Liver (tissue), 6 donors: ENCODE measurements at regions not wholly inside any gene's neighbourhood (a gene's known extent, or its start where the extent isn't known, plus 50 kb on each side); places are given as distances from the start of the nearest gene placed in this dataset.
"Not testable (repeated sequence)": the region's sequence is repeated elsewhere in the genome, so short reads cannot be mapped to it uniquely, and the experiment has no call there.

Experiments used
- DNase-seq: peaks from one replicate; pipeline ENCODE4 v3.0.0-alpha.2; 2017; ENCODE audit warnings: low spot score
- H3K27ac ChIP-seq, 2 donors: one replicate each; pipeline ENCODE4 v1.7.0; 2013; ENCODE audit warnings: inconsistent platforms in 2 of 2, low read length in 2 of 2, control low read depth in 1 of 2, low read depth in 1 of 2, mild to moderate bottlenecking in 1 of 2
- H3K27me3 ChIP-seq, 4 donors: one replicate each; pipeline versions ENCODE4 v1.6.1 to v1.7.0; 2013; ENCODE audit warnings: low read length in 3 of 4, inconsistent platforms in 1 of 4, mild to moderate bottlenecking in 1 of 4, moderate library complexity in 1 of 4; ENCODE audit not compliant: control insufficient read depth in 4 of 4, insufficient read depth in 4 of 4
- H3K36me3 ChIP-seq, 4 donors: one replicate each; pipeline versions ENCODE4 v1.6.1 to v1.7.0; 2013; ENCODE audit warnings: low read length in 3 of 4, mild to moderate bottlenecking in 3 of 4, low read depth in 1 of 4, moderate library complexity in 1 of 4; ENCODE audit not compliant: control insufficient read depth in 4 of 4, insufficient read depth in 3 of 4
- H3K4me1 ChIP-seq, 4 donors: one replicate each; pipeline versions ENCODE4 v1.6.1 to v1.7.0; 2013; ENCODE audit warnings: low read length in 3 of 4, mild to moderate bottlenecking in 3 of 4, moderate library complexity in 1 of 4; ENCODE audit not compliant: control insufficient read depth in 4 of 4, insufficient read depth in 4 of 4
- H3K4me3 ChIP-seq, 3 donors: one replicate each; pipeline versions ENCODE4 v1.6.1 to v1.7.0; 2013; ENCODE audit warnings: low read length in 3 of 3, control low read depth in 1 of 3, low read depth in 1 of 3, mild to moderate bottlenecking in 1 of 3
- H3K9ac ChIP-seq, 2 donors: one replicate each; pipeline ENCODE4 v1.7.0; 2013; ENCODE audit warnings: low read length in 2 of 2, mild to moderate bottlenecking in 2 of 2, moderate library complexity in 2 of 2, control low read depth in 1 of 2, low read depth in 1 of 2
- H3K9me3 ChIP-seq, 4 donors: one replicate each; pipeline versions ENCODE4 v1.6.1 to v1.7.0; 2013; ENCODE audit warnings: low read length in 3 of 4; ENCODE audit not compliant: control insufficient read depth in 4 of 4
- WGBS: extraction: QIAGEN DNeasy Blood & Tissue Kit; methylation state at CpG from one replicate; pipeline ENCODE4 v1.1.7; 2013; 5-methylcytosine and 5-hydroxymethylcytosine counted together
- donor health status: healthy.
- donor health status: healthy.
- donor health status: healthy.

- not testable (repeated sequence) for H3K9ac ChIP-seq, H3K27me3 ChIP-seq, H3K9me3 ChIP-seq, H3K4me3 ChIP-seq, H3K27ac ChIP-seq, H3K4me1 ChIP-seq, DNase-seq, H3K36me3 ChIP-seq
- WGBS = no CpG with 5 or more reads among the region's 17 CpGs
Measured at GRCh38 chr21:6049930-6050329, 4471.5 kb upstream of the TPTE start.

- DNase-seq, H3K9ac ChIP-seq, H3K4me1 ChIP-seq, H3K36me3 ChIP-seq, H3K4me3 ChIP-seq, H3K27ac ChIP-seq, H3K27me3 ChIP-seq, H3K9me3 ChIP-seq: not testable (repeated sequence)
- no CpG with 5 or more reads among the region's 5 CpGs for WGBS
Measured at GRCh38 chr21:6052109-6052508, 4469.3 kb upstream of the TPTE start.

DNA sequence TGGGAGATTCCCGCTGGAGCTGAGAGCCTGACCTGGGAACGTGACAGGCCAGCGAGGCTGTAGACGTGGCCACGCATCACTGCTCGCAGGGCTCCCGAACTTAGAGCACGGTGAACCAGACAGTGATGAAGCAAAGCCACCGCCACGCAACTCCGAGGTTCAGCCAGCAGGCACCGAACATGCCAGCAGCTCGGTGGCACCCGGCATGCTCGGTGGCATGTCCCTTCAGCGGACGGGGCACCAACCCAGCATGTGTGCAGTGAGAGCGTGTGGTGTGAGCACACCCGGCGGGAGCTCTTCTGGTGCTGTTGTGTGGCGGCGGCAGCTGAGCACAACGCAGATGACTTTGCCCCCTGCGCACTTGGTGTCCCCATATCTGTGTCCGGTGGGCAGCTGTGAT lies 4468.2 kb upstream of the TPTE start:
- H3K27ac ChIP-seq, H3K27me3 ChIP-seq, DNase-seq, H3K9ac ChIP-seq, H3K4me3 ChIP-seq, H3K4me1 ChIP-seq, H3K9me3 ChIP-seq, H3K36me3 ChIP-seq: not testable (repeated sequence)
- no CpG with 5 or more reads among the region's 25 CpGs for WGBS

DNA sequence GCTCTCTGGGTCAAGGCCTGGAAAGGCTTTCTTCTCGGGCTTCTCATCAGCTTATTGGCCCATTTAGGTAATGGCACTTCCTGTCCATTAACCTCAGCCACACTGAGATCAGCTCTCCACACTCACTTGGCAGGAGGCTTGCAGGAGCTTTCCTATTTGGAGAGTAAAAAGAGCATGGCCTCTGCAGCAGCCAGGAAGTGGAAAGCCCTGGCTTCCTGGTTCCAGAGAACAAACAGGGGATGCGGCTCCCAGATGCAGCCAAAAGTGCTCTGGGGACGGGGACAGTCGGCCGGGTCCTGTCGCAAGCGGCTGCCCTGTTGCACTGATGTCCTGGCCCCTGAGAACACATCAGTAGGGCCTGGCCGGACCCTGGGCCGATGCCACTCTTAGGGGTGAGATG lies 4462.4 kb upstream of the TPTE start:
- H3K27me3 ChIP-seq, H3K4me1 ChIP-seq, H3K9me3 ChIP-seq, H3K27ac ChIP-seq, H3K36me3 ChIP-seq, H3K4me3 ChIP-seq, H3K9ac ChIP-seq, DNase-seq: not testable (repeated sequence)
- whole genome bisulfite sequencing = no CpG with 5 or more reads among the region's 9 CpGs

GRCh38 chr21:6060054-6060681 lies 4461.2 kb upstream of the TPTE start:
- not testable (repeated sequence) for H3K4me1 ChIP-seq, H3K27ac ChIP-seq, H3K9ac ChIP-seq, H3K27me3 ChIP-seq, H3K36me3 ChIP-seq, H3K9me3 ChIP-seq, H3K4me3 ChIP-seq, DNase-seq
- no CpG with 5 or more reads among the region's 21 CpGs for WGBS

DNA sequence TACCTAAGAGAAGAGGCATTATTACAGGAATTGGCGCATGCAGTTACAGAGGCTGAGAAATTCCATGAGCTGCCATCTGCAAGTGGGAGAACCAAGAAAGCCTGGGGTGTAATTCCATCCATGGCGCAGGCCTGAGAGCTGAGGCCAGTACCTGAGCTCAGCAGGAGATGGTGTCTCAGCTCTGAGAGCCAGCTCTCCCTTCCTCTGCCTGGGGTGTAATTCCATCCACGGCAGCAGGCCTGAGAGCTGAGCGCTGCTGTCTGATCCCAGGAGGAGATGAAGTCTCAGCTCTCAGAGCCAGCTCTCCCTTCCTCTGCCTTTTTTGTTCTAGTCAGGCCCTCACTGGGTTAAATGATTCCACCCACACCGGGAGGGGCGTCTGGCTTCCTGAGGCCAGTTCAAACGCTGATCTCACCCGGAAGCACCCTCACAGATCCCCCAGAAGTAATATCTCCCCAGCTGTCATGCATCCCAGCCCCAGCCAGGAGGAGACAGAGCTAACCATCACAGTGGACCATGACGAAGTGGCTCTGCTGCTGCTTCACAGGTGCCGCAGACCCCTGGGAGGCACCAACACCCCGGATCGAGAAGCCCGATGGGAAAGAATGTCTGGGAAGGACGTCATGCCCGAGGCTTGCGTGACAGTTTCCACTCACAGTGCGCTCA lies 4454.9 kb upstream of the TPTE start:
- WGBS = no CpG with 5 or more reads among the region's 17 CpGs
- not testable (repeated sequence) for H3K27me3 ChIP-seq, DNase-seq, H3K4me1 ChIP-seq, H3K9me3 ChIP-seq, H3K9ac ChIP-seq, H3K36me3 ChIP-seq, H3K27ac ChIP-seq, H3K4me3 ChIP-seq

DNA sequence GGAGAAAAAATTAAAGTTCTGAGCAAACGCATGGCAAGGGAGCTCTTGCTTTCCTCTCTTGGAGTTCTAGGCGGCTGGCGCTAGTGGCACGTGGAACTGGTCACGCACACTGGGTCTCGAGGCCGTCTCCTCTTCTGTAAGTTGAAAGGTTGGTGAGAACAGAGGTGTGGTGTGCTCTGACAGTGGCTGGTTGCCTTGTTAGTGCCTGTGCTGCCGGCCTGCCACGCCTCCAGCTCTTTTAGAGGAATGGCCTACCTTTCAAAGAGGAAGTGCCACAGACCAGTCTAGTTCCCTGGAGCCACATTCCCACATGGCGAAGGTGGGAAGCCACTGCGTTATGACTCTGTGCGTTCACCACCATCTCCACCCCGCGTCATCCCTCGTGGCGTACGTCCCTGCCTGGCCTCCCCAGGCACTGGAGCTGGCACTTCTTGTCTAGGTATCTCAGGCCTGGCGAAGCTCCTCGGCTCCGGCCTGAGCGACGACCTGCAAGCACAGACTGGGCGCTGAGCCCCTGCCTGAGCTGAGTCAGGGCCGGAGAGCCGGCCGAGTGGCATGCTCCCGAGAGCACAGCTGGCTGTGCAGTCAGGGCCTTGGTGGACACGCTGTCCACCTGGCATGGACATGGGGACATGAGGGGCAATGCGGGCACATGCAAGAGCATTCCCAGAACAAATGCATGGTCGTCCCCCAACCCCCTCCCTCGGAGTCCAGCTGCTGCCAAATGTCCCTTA lies 4453.1 kb upstream of the TPTE start:
- not testable (repeated sequence) for DNase-seq, H3K36me3 ChIP-seq, H3K4me1 ChIP-seq, H3K9me3 ChIP-seq, H3K4me3 ChIP-seq, H3K9ac ChIP-seq, H3K27me3 ChIP-seq, H3K27ac ChIP-seq
- WGBS = no CpG with 5 or more reads among the region's 31 CpGs

DNA sequence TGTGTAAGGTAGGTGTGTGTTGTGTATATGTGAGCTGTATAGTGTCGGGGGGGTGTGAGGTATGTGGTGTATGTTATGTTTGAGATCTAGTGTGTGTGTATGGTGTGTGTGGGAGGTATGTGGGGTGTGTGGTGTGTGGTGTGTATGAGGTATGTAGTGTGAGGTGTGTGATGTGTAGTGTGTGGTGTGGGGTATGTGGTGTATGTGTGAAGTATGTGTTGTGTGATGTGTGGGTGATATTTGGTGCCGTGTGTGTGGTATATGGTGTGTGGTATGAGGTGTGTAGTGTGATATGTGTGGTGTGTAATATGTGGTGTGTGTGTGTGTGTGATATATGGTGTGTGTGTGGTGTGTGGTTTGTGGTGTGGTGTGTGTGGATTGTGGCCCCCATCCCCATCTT lies 4451.2 kb upstream of the TPTE start:
- H3K9me3 ChIP-seq, H3K36me3 ChIP-seq, H3K9ac ChIP-seq, DNase-seq, H3K27me3 ChIP-seq, H3K27ac ChIP-seq, H3K4me1 ChIP-seq, H3K4me3 ChIP-seq: not testable (repeated sequence)
- WGBS = 95% methylated on average over 1 of the region's 2 CpGs
